ENCODE measurements at regions not wholly inside any gene's neighbourhood (a gene's known extent, or its start where the extent isn't known, plus 50 kb on each side); places are given as distances from the start of the nearest gene placed in this dataset.

DNA sequence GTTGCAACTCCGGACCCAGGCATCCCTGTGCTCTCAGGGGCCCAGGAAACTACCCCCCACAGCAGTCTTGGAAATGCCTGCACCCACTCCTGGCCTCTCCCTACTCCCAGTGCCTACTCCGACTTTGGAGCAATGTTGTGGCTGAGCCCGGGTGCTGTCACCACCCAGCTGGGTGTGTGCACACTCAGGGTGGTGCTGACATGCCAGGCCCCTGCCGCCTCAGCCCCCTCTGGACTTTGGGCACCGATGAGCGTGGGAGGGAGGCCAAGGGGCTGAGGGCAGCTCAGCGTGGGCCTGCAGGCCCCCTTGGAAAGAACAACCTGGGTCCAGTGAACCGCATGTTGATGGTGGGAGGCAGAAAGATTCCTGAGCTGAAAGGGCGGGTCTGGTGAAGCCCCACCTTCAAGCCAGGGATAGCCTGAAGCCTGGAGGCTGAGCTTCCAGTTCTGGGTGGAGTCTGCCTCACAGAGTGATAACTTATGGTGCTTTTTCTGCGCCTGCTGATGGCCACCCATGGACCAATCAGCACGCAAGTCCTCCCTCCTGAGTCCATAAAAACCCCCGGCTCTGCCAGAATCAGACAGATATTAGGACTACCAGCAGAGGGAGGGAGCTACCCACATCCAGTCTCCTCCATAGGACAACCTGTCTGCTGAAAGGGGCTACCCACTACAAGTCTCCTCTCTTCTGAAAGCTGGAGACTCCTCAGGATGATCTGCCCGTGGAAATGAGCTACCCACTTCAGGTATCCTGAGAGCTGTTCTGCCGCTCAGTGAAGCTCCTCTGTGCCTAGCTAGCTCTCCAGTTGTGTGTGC lies 380.4 kb upstream of the SORCS1 start:
- Histone ChIP-seq H3K4me3 (ENCODE audit: control extremely low read depth in 1 of 5, extremely low read depth in 1 of 5, insufficient read depth in 1 of 5, low read depth in 2 of 5, low read length in 4 of 5) (no peak overlapping the region), H3K36me3 (replicated peaks in 1 of 2; ENCODE audit: control extremely low read depth in 1 of 2, control insufficient read depth in 1 of 2, extremely low read depth in 1 of 2, insufficient read depth in 2 of 2, low read length in 1 of 2) (no peaks in the 10 kb centered on the region), H3K79me2 (ENCODE audit: control insufficient read depth, insufficient read depth, low read length) (no peaks in the 10 kb centered on the region), H2AFZ (ENCODE audit: insufficient read depth, low read depth, low read length, poor library complexity, severe bottlenecking) (no peak overlapping the region), H3K9me3 (ENCODE audit: control extremely low read depth in 1 of 3, control insufficient read depth in 2 of 3, insufficient read depth in 1 of 3, low read length in 2 of 3) (peaks cover 0 to 10% (median 0%) of the 10 kb centered on the region in 3 donors), H4K20me1 (ENCODE audit: control insufficient read depth, insufficient read depth, low read length, poor library complexity, severe bottlenecking) (no peaks in the 10 kb centered on the region), H3K27ac (ENCODE audit: low read length in 2 of 2) (no peak overlapping the region), H3K27me3 (replicated peaks in 1 of 4; ENCODE audit: control extremely low read depth in 1 of 4, control insufficient read depth in 3 of 4, insufficient read depth in 4 of 4, low read length in 3 of 4) (no peaks in the 10 kb centered on the region), H3K9ac (ENCODE audit: low read length) (no peak overlapping the region), H3K4me2 (replicated peaks; ENCODE audit: low read depth, low read length, poor library complexity, severe bottlenecking) (no peak overlapping the region), H3K4me1 (ENCODE audit: control insufficient read depth in 2 of 2, insufficient read depth in 2 of 2, low read length in 2 of 2) (peaks cover 0 to 3% of the 10 kb centered on the region in 2 donors)
- DNase-seq (no peak), ATAC-seq (ENCODE audit: low read depth) (no peak)
- TF ChIP-seq, protein P1, sequence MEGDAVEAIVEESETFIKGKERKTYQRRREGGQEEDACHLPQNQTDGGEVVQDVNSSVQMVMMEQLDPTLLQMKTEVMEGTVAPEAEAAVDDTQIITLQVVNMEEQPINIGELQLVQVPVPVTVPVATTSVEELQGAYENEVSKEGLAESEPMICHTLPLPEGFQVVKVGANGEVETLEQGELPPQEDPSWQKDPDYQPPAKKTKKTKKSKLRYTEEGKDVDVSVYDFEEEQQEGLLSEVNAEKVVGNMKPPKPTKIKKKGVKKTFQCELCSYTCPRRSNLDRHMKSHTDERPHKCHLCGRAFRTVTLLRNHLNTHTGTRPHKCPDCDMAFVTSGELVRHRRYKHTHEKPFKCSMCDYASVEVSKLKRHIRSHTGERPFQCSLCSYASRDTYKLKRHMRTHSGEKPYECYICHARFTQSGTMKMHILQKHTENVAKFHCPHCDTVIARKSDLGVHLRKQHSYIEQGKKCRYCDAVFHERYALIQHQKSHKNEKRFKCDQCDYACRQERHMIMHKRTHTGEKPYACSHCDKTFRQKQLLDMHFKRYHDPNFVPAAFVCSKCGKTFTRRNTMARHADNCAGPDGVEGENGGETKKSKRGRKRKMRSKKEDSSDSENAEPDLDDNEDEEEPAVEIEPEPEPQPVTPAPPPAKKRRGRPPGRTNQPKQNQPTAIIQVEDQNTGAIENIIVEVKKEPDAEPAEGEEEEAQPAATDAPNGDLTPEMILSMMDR (IDR thresholded peaks at IDR 0.05): no peak
- TF ChIP-seq EZH2 (IDR thresholded peaks at IDR 0.05; ENCODE audit: borderline replicate concordance, insufficient read depth, low read depth, low read length, poor library complexity, severe bottlenecking): no peak
- CTCF ChIA-PET: no interaction called here
- H3K4me1 Mint-ChIP-seq: no peaks in the 10 kb centered on the region
- no peak overlapping the region for H3K27ac Mint-ChIP-seq
- H3K9me3 Mint-ChIP-seq (ENCODE audit: insufficient read depth): no peaks in the 10 kb centered on the region
- POLR2A ChIA-PET: no interaction called here
- WGBS (ENCODE audit: insufficient coverage): 90% methylated on average over 14 of the region's 14 CpGs
- intact Hi-C loops (cut with micrococcal nuclease): no loop called here
- H3K27me3 Mint-ChIP-seq: no peaks in the 10 kb centered on the region
- no peak overlapping the region for H3K4me3 Mint-ChIP-seq

DNA sequence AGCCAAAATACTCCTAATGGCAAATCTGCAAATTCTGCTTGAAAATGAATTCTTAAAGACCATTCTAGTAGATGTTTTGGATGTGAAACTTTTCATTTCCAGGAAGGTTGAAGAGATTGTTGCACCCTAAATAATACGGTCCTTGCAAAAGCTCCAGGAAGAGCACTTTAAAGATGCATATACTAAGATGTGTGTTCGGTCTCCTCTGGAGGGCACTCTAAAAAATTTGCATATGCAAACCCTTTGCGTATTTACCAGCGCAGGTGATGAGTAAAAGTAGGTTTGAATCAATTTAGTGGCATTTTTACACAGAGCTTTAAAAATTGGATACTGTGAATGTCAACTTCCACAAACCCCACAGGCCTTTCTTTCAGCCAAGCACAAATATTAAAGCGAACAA lies 378.1 kb upstream of the SORCS1 start:
- WGBS (ENCODE audit: insufficient coverage): 86% methylated on average over 1 of the region's 5 CpGs
- Histone ChIP-seq H3K4me3 (ENCODE audit: control extremely low read depth in 1 of 5, extremely low read depth in 1 of 5, insufficient read depth in 1 of 5, low read depth in 2 of 5, low read length in 4 of 5) (no peak overlapping the region), H3K4me1 (ENCODE audit: control insufficient read depth in 2 of 2, insufficient read depth in 2 of 2, low read length in 2 of 2) (peaks cover 0 to 3% of the 10 kb centered on the region in 2 donors), H4K20me1 (ENCODE audit: control insufficient read depth, insufficient read depth, low read length, poor library complexity, severe bottlenecking) (no peaks in the 10 kb centered on the region), H3K27ac (ENCODE audit: low read length in 2 of 2) (no peak overlapping the region), H3K9ac (ENCODE audit: low read length) (no peak overlapping the region), H3K79me2 (ENCODE audit: control insufficient read depth, insufficient read depth, low read length) (no peaks in the 10 kb centered on the region), H3K4me2 (replicated peaks; ENCODE audit: low read depth, low read length, poor library complexity, severe bottlenecking) (no peak overlapping the region), H3K36me3 (replicated peaks in 1 of 2; ENCODE audit: control extremely low read depth in 1 of 2, control insufficient read depth in 1 of 2, extremely low read depth in 1 of 2, insufficient read depth in 2 of 2, low read length in 1 of 2) (no peaks in the 10 kb centered on the region), H3K27me3 (replicated peaks in 1 of 4; ENCODE audit: control extremely low read depth in 1 of 4, control insufficient read depth in 3 of 4, insufficient read depth in 4 of 4, low read length in 3 of 4) (no peaks in the 10 kb centered on the region), H3K9me3 (ENCODE audit: control extremely low read depth in 1 of 3, control insufficient read depth in 2 of 3, insufficient read depth in 1 of 3, low read length in 2 of 3) (peaks cover 0 to 10% (median 0%) of the 10 kb centered on the region in 3 donors), H2AFZ (ENCODE audit: insufficient read depth, low read depth, low read length, poor library complexity, severe bottlenecking) (no peak overlapping the region)
- no peak for TF ChIP-seq EZH2 (IDR thresholded peaks at IDR 0.05; ENCODE audit: borderline replicate concordance, insufficient read depth, low read depth, low read length, poor library complexity, severe bottlenecking)
- TF ChIP-seq, protein P1 (IDR thresholded peaks at IDR 0.05): no peak
- CTCF ChIA-PET: no interaction called here
- POLR2A ChIA-PET: no interaction called here
- H3K27ac Mint-ChIP-seq: no peak overlapping the region
- no peak for ATAC-seq (ENCODE audit: low read depth)
- no peaks in the 10 kb centered on the region for H3K9me3 Mint-ChIP-seq (ENCODE audit: insufficient read depth)
- intact Hi-C loops (cut with micrococcal nuclease): no loop called here
- no peak for DNase-seq
- no peaks in the 10 kb centered on the region for H3K27me3 Mint-ChIP-seq
- no peaks in the 10 kb centered on the region for H3K4me1 Mint-ChIP-seq
- H3K4me3 Mint-ChIP-seq: no peak overlapping the region

Data from B cell (primary cell).